Testis (tissue), 2 donors: ENCODE measurements at regions not wholly inside any gene's neighbourhood (a gene's known extent, or its start where the extent isn't known, plus 50 kb on each side); places are given as distances from the start of the nearest gene placed in this dataset.

ENCODE experiments used
- DNase-seq: peaks from one replicate; pipeline ENCODE4 v3.0.0-alpha.2; 2019
- H3K27ac ChIP-seq, 2 donors: fragments of 200-600 bp; sonication (generic); one replicate each; pipeline ENCODE4 v1.5.1; 2019
- H3K27me3 ChIP-seq: fragments of 200-600 bp; sonication (generic); one replicate; pipeline ENCODE4 v1.5.1; 2019
- H3K36me3 ChIP-seq: fragments of 200-600 bp; sonication (generic); one replicate; pipeline ENCODE4 v1.5.1; 2017; ENCODE audit warnings: low read depth; ENCODE audit errors: missing control alignments
- H3K4me1 ChIP-seq: fragments of 200-600 bp; sonication (generic); one replicate; pipeline ENCODE4 v1.5.1; 2019
- H3K4me3 ChIP-seq, 2 donors: fragments of 200-600 bp; sonication (generic); one replicate each; pipeline ENCODE4 v1.5.1; 2017 to 2019
- H3K9me3 ChIP-seq: fragments of 200-600 bp; sonication (generic); one replicate; pipeline ENCODE4 v1.5.1; 2017
- CTCF ChIP-seq, 3 experiments: fragments of 450-650 bp in 2 of 3; fragments of 200-600 bp in 1 of 3; sonication (generic) in 1 of 3; IDR thresholded peaks; one replicate each; pipeline ENCODE4 v1.5.1; 2016 to 2019; ENCODE audit warnings: antibody characterized with exemption in 3 of 3, mild to moderate bottlenecking in 2 of 3, moderate library complexity in 1 of 3
- POLR2A ChIP-seq: fragments of 450-650 bp; IDR thresholded peaks from one replicate; pipeline ENCODE4 v1.6.1; 2017; ENCODE audit warnings: antibody characterized with exemption, mild to moderate bottlenecking, moderate library complexity
- WGBS, 2 donors: methylation state at CpG; one replicate each; pipeline ENCODE4 v1.1.5; 2018; 5-methylcytosine and 5-hydroxymethylcytosine counted together
- intact Hi-C: fragments of 100-400 bp; cut with DNase I; formaldehyde crosslinking; loops from one replicate; pipeline ENCODE4 v1.15.1; 2023; ENCODE audit warnings: low total_unique reads

DNA sequence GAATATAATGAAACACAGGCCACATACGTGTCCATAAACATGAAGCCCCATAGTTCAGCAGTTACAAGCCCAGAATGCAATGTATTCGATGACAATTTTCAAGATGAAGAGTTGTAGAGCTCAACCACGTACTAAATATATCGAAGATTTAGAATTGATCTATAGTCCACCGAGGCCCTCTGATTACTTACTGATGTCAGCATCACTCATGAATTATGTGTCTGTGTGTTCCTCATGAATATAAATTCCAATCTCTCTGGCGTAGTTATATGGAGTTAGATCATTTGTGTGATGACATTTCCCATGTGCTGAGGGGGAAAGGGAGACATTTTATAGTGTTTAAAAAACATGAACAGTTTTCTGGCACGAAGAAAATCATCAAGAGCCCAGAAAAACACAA lies 97.5 kb downstream of the PFDN4 start:
- intact Hi-C loops: no loop called here
- Histone ChIP-seq H3K27me3 (no peaks in the 10 kb centered on the region), H3K9me3 (no peaks in the 10 kb centered on the region), H3K27ac (no peak overlapping the region), H3K4me1 (no peaks in the 10 kb centered on the region), H3K36me3 (no peaks in the 10 kb centered on the region), H3K4me3 (no peak overlapping the region)
- no peak for DNase-seq
- 55 to 77% methylated on average over 7 of the region's 7 CpGs for WGBS, 2 donors
- no peak for TF ChIP-seq CTCF (IDR thresholded peaks at IDR 0.05)
- no peak for TF ChIP-seq POLR2A

DNA sequence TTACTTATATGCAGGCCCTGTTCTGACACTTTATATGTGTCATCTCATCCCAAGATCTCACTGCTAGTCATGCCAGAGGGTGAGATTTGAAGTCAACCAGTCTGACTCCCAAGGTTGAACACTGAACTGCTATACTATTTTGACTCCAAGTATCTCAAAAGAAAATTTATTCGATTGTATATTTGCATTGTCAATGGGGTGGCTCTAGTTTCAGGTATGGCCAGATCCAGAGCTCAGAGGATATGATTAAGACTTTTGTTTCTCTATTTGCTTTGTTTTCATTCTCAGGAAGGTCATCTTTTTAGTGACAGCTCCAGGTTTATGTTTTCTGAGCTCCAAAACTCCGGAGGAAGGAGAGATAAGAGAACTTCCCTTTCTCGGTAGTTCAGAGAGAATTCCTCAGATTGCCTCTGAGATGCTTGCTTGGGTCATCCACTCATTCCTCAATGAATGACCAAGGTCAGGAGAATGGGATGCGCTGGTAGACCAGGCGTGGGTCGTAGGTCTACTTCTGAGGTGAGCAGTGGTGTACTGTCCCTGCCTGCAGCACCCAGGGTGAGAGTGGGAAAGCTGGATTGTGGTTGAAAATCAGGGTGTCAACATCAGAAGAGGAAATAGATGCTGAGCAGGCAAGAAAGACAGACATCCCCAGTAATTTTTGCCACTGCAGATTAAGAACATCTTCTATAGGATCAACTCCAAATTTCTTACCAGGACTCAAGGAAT lies 99.3 kb downstream of the PFDN4 start:
- WGBS, 2 donors: 71 to 76% methylated on average over 6 of the region's 6 CpGs
- TF ChIP-seq CTCF (IDR thresholded peaks at IDR 0.05) (no peak), POLR2A (no peak)
- Histone ChIP-seq H3K27ac (no peak overlapping the region), H3K27me3 (no peaks in the 10 kb centered on the region), H3K4me3 (no peak overlapping the region), H3K4me1 (no peaks in the 10 kb centered on the region), H3K36me3 (no peaks in the 10 kb centered on the region), H3K9me3 (no peaks in the 10 kb centered on the region)
- no peak for DNase-seq
- intact Hi-C loops: no loop called here

- Histone ChIP-seq H3K27me3 (no peaks in the 10 kb centered on the region), H3K4me1 (no peaks in the 10 kb centered on the region), H3K27ac (no peak overlapping the region), H3K9me3 (no peaks in the 10 kb centered on the region), H3K36me3 (no peaks in the 10 kb centered on the region), H3K4me3 (no peak overlapping the region)
- WGBS, 2 donors: 45 to 48% methylated on average over 4 of the region's 4 CpGs
- TF ChIP-seq CTCF (IDR thresholded peaks at IDR 0.05) (no peak), POLR2A (no peak)
- intact Hi-C loops: no loop called here
- no peak for DNase-seq
Observed at GRCh38 chr20:54308804-54309203, 100.9 kb downstream of the PFDN4 start.

- WGBS, 2 donors: 80 to 100% methylated on average over 1 of the region's 1 CpG
- H3K27me3 ChIP-seq: no peaks in the 10 kb centered on the region
- no peak overlapping the region for H3K4me3 ChIP-seq
- no peak for TF ChIP-seq POLR2A
- TF ChIP-seq CTCF (IDR thresholded peaks at IDR 0.05): no peak
- no peaks in the 10 kb centered on the region for H3K9me3 ChIP-seq
- H3K4me1 ChIP-seq: no peaks in the 10 kb centered on the region
- intact Hi-C loops: no loop called here
- H3K27ac ChIP-seq: no peak overlapping the region
- no peak for DNase-seq
- no peaks in the 10 kb centered on the region for H3K36me3 ChIP-seq
Observed at GRCh38 chr20:54318892-54319291, 111.0 kb downstream of the PFDN4 start.

- Histone ChIP-seq H3K4me1 (no peaks in the 10 kb centered on the region), H3K27me3 (no peaks in the 10 kb centered on the region), H3K27ac (no peak overlapping the region), H3K36me3 (no peaks in the 10 kb centered on the region), H3K4me3 (no peak overlapping the region), H3K9me3 (no peaks in the 10 kb centered on the region)
- no peak for DNase-seq
- TF ChIP-seq CTCF (IDR thresholded peaks at IDR 0.05) (no peak), POLR2A (no peak)
- 68 to 72% methylated on average over 4 of the region's 4 CpGs for WGBS, 2 donors
- intact Hi-C loops: no loop called here
Observed at GRCh38 chr20:54320148-54320607, 112.3 kb downstream of the PFDN4 start.
